PFSK-1 (cell line): ENCODE measurements at regions not wholly inside any gene's neighbourhood (a gene's known extent, or its start where the extent isn't known, plus 50 kb on each side); places are given as distances from the start of the nearest gene placed in this dataset.

Experiments
- FOXP2 ChIP-seq: optimal IDR thresholded peaks from 2 replicates; pipeline ENCODE3; 2011; ENCODE audit warnings: borderline replicate concordance, control low read depth, inconsistent platforms; ENCODE audit not compliant: insufficient read depth; ENCODE audit errors: extremely low read length, extremely low read depth
- POLR2AphosphoS5 ChIP-seq: IDR thresholded peaks from 2 replicates; pipeline ENCODE4 v1.6.1; 2012; ENCODE audit warnings: low read depth, mild to moderate bottlenecking, control low read depth, low read length, moderate library complexity
- SIN3A ChIP-seq: IDR thresholded peaks from 2 replicates; pipeline ENCODE4 v1.6.1; 2012; ENCODE audit warnings: mild to moderate bottlenecking, low read length, moderate library complexity, borderline replicate concordance; ENCODE audit not compliant: insufficient read depth
- TAF1 ChIP-seq: IDR thresholded peaks from 2 replicates; pipeline ENCODE4 v1.6.1; 2012; ENCODE audit warnings: low read length, control low read depth, borderline replicate concordance; ENCODE audit not compliant: insufficient read depth
- TF ChIP-seq, protein P1 (sequence below), 2 experiments: IDR thresholded peaks; 2 replicates each; pipeline versions ENCODE4 v1.6.1 to v1.8.0; 2011 to 2012; ENCODE audit warnings: low read depth in 2 of 2, low read length in 2 of 2, control low read depth in 1 of 2, inconsistent platforms in 1 of 2, mild to moderate bottlenecking in 1 of 2, moderate library complexity in 1 of 2; ENCODE audit not compliant: insufficient read depth in 1 of 2

DNA sequence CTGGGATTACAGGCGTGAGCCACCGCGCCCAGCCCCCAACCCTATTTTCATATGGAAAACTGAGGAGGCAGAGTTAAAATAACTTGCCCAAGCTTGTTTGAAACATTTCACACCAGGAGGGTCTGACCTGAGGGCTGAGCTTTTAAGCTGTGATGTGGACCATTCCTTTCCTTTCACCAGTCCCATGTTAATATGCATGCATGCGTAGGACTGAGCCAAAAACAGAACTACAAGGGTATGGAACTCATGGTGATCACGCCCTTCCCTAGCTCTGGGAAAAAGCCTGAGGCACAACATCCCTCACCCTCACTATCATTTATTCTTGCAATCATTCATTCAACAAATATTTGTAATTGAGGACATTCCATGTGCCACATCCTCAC, 87.4 kb upstream of the FAM169A start:
- TF ChIP-seq, protein P1, sequence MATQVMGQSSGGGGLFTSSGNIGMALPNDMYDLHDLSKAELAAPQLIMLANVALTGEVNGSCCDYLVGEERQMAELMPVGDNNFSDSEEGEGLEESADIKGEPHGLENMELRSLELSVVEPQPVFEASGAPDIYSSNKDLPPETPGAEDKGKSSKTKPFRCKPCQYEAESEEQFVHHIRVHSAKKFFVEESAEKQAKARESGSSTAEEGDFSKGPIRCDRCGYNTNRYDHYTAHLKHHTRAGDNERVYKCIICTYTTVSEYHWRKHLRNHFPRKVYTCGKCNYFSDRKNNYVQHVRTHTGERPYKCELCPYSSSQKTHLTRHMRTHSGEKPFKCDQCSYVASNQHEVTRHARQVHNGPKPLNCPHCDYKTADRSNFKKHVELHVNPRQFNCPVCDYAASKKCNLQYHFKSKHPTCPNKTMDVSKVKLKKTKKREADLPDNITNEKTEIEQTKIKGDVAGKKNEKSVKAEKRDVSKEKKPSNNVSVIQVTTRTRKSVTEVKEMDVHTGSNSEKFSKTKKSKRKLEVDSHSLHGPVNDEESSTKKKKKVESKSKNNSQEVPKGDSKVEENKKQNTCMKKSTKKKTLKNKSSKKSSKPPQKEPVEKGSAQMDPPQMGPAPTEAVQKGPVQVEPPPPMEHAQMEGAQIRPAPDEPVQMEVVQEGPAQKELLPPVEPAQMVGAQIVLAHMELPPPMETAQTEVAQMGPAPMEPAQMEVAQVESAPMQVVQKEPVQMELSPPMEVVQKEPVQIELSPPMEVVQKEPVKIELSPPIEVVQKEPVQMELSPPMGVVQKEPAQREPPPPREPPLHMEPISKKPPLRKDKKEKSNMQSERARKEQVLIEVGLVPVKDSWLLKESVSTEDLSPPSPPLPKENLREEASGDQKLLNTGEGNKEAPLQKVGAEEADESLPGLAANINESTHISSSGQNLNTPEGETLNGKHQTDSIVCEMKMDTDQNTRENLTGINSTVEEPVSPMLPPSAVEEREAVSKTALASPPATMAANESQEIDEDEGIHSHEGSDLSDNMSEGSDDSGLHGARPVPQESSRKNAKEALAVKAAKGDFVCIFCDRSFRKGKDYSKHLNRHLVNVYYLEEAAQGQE (IDR thresholded peaks at IDR 0.05; ENCODE audit: insufficient read depth in 1 of 2, low read depth in 2 of 2, low read length in 2 of 2): no peak
- no peak for TF ChIP-seq FOXP2
- TF ChIP-seq TAF1: no peak
- no peak for TF ChIP-seq POLR2AphosphoS5
- no peak for TF ChIP-seq SIN3A

DNA sequence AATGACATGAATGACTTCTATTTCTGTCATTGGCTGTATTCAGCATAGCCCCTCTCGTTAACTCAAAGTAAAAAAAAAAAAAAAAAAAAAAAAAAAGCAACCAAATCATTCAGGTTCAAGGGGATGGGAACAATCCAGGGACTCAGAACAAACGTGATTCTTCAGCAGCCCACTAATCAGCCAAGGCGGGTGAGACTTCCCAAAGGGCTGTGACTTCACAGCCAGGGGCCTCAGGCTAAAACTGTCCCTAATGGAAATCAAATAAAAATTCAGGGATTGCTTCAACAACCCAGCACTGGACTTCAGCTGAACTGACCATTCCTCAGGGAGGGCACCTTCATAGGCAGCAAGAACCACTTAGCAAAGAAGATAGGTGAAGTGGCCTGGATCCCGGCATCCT, 86.2 kb upstream of the FAM169A start:
- TF ChIP-seq SIN3A (no peak), TAF1 (no peak), POLR2AphosphoS5 (no peak), FOXP2 (no peak)
- TF ChIP-seq, protein P1 (IDR thresholded peaks at IDR 0.05; ENCODE audit: insufficient read depth in 1 of 2, low read depth in 2 of 2, low read length in 2 of 2): no peak

DNA sequence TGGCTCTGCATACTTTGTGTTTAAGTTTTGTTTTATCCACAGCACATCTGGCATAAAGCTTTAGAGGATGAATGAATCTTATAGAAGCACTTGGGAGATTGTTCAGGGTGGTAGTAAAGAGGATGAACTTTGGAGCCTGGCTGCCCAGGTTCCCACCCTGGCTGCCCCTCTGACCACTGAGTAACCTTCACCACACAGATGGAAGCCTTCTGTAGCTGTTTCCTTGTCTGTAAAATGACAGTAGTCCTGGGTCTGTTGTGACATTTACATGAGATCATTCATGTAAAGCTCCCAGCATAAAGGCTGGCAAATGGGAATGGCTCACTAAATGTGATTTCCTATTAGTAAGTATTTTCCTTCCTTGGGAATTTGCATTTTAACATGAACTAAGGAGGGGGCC, 85.7 kb upstream of the FAM169A start:
- TF ChIP-seq TAF1 (no peak), POLR2AphosphoS5 (no peak), FOXP2 (no peak), SIN3A (no peak)
- TF ChIP-seq, protein P1 (IDR thresholded peaks at IDR 0.05; ENCODE audit: insufficient read depth in 1 of 2, low read depth in 2 of 2, low read length in 2 of 2): no peak

DNA sequence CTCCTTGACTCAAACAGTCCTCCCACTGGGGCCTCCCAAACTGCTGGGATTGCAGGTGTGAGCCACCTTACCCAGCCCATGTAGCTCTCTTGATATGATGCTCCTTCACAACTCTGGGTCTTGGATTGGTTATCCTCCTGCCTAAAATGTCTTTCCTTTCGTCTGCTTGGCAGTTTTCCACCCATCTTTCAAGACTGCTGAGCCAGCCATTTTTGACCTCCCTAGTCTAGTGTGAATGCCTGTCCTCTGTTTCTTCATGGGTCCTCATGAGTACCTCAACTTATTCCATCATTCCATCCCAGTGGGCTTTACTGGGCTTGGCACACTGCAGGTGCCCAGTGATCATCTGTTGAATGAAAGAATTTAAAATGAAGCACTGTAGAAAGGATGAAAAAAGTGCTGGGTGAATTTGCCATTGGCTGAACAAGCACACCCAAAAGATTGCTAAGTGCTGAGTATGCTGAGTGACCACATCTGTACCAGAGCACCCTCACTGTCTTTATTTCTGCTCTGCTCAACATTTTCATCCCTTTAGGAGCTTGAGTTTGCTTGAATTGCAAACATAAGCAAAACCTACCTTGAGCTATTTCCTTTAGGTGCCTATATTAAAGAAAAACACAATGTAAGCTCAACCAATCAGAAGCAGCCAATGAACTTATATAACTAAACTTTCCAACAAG, 84.8 kb upstream of the FAM169A start:
- no peak for TF ChIP-seq FOXP2
- TF ChIP-seq, protein P1 (IDR thresholded peaks at IDR 0.05; ENCODE audit: insufficient read depth in 1 of 2, low read depth in 2 of 2, low read length in 2 of 2): no peak

DNA sequence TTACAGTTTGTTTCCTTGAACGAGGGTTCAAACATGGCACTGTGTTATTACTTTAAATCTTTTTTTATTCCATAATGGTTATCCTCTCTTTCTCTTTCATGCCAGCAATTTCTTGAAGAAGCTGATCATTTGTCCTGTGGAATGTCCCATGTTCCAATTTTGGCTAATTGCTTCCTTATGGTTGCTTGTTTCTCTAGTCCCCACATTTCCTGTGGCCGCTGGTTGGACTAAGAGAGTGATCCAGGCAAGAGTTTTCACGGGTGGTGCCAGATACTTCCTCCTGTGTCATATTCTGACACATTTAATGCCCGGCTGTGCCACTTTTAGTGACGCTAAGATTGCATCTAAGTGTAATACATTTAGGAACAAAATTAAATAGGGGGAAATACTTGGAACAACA, 83.8 kb upstream of the FAM169A start:
- TF ChIP-seq, protein P1 (IDR thresholded peaks at IDR 0.05; ENCODE audit: insufficient read depth in 1 of 2, low read depth in 2 of 2, low read length in 2 of 2): no peak
- no peak for TF ChIP-seq POLR2AphosphoS5
- TF ChIP-seq FOXP2: no peak
- no peak for TF ChIP-seq SIN3A
- TF ChIP-seq TAF1: no peak
